ENCODE measurements at regions not wholly inside any gene's neighbourhood (a gene's known extent, or its start where the extent isn't known, plus 50 kb on each side); places are given as distances from the start of the nearest gene placed in this dataset.

- no peak for DNase-seq
- H3K36me3 ChIP-seq, result no peaks in the 10 kb centered on the region
- intact Hi-C loops (cut with DNase I), result no loop called here
- 75 to 78% methylated on average over 4 of the region's 4 CpGs for WGBS, 2 donors
- H3K4me1 ChIP-seq, result peaks cover 0 to 18% (median 9%) of the 10 kb centered on the region in 4 donors
- H3K4me3 ChIP-seq, result no peak overlapping the region
- H3K27ac ChIP-seq, result no peak overlapping the region
- peaks cover 0 to 1% (median 0%) of the 10 kb centered on the region in 4 donors for H3K9me3 ChIP-seq
- no peak for TF ChIP-seq EP300 (IDR thresholded peaks at IDR 0.05)
- no peak for TF ChIP-seq CTCF (IDR thresholded peaks at IDR 0.05)
- no peak for TF ChIP-seq POLR2AphosphoS5 (IDR thresholded peaks at IDR 0.05)
- no peak for TF ChIP-seq POLR2A (IDR thresholded peaks at IDR 0.05)
- no peaks in the 10 kb centered on the region for H3K27me3 ChIP-seq
Measured at GRCh38 chr2:40038646-40039045, 259.6 kb upstream of the THUMPD2 start.

- intact Hi-C loops (cut with DNase I), result no loop called here
- 58 to 61% methylated on average over 7 of the region's 7 CpGs for WGBS, 2 donors
- Histone ChIP-seq H3K36me3 (no peaks in the 10 kb centered on the region), H3K27ac (no peak overlapping the region), H3K4me1 (peaks cover 0 to 18% (median 9%) of the 10 kb centered on the region in 4 donors), H3K27me3 (no peaks in the 10 kb centered on the region), H3K9me3 (peaks cover 0 to 3% (median 0%) of the 10 kb centered on the region in 4 donors), H3K4me3 (no peak overlapping the region)
- TF ChIP-seq POLR2A (IDR thresholded peaks at IDR 0.05) (no peak), POLR2AphosphoS5 (IDR thresholded peaks at IDR 0.05) (no peak), CTCF (IDR thresholded peaks at IDR 0.05) (no peak), EP300 (IDR thresholded peaks at IDR 0.05) (no peak)
- DNase-seq, result no peak
Measured at GRCh38 chr2:40037303-40037702, 258.2 kb upstream of the THUMPD2 start.

GRCh38 chr2:40036241-40036640 is 257.2 kb upstream of the THUMPD2 start:
- Histone ChIP-seq H3K27me3 (no peaks in the 10 kb centered on the region), H3K4me1 (peaks cover 0 to 15% (median 7%) of the 10 kb centered on the region in 4 donors), H3K27ac (no peak overlapping the region), H3K36me3 (no peaks in the 10 kb centered on the region), H3K9me3 (peaks cover 0 to 3% (median 0%) of the 10 kb centered on the region in 4 donors), H3K4me3 (no peak overlapping the region)
- 78 to 79% methylated on average over 2 of the region's 2 CpGs for WGBS, 2 donors
- intact Hi-C loops (cut with DNase I), result no loop called here
- no peak for DNase-seq
- TF ChIP-seq POLR2AphosphoS5 (IDR thresholded peaks at IDR 0.05), result no peak
- TF ChIP-seq CTCF (IDR thresholded peaks at IDR 0.05), result no peak
- no peak for TF ChIP-seq POLR2A (IDR thresholded peaks at IDR 0.05)
- TF ChIP-seq EP300 (IDR thresholded peaks at IDR 0.05), result no peak

- Histone ChIP-seq H3K9me3 (peaks cover 0 to 3% (median 0%) of the 10 kb centered on the region in 4 donors), H3K27me3 (no peaks in the 10 kb centered on the region), H3K27ac (no peak overlapping the region), H3K4me1 (peaks cover 0 to 15% (median 7%) of the 10 kb centered on the region in 4 donors), H3K4me3 (no peak overlapping the region), H3K36me3 (no peaks in the 10 kb centered on the region)
- no peak for TF ChIP-seq POLR2AphosphoS5 (IDR thresholded peaks at IDR 0.05)
- no peak for TF ChIP-seq POLR2A (IDR thresholded peaks at IDR 0.05)
- TF ChIP-seq CTCF (IDR thresholded peaks at IDR 0.05), result no peak
- no peak for TF ChIP-seq EP300 (IDR thresholded peaks at IDR 0.05)
- intact Hi-C loops (cut with DNase I), result no loop called here
- no peak for DNase-seq
Measured at GRCh38 chr2:40034801-40035200, 255.7 kb upstream of the THUMPD2 start.

- intact Hi-C loops (cut with DNase I), result no loop called here
Measured at GRCh38 chr2:40034198-40034597, 255.1 kb upstream of the THUMPD2 start.

More at GRCh38 chr2:40034198-40034597, 255.1 kb upstream of the THUMPD2 start:
- no peak for DNase-seq
- WGBS, 2 donors, result 62 to 73% methylated on average over 3 of the region's 3 CpGs
- Histone ChIP-seq H3K36me3 (no peaks in the 10 kb centered on the region), H3K4me1 (peaks cover 0 to 13% (median 6%) of the 10 kb centered on the region in 4 donors), H3K27ac (no peak overlapping the region), H3K9me3 (peaks cover 0 to 3% (median 0%) of the 10 kb centered on the region in 4 donors), H3K27me3 (no peaks in the 10 kb centered on the region), H3K4me3 (no peak overlapping the region)
- no peak for TF ChIP-seq CTCF (IDR thresholded peaks at IDR 0.05)
- TF ChIP-seq POLR2A (IDR thresholded peaks at IDR 0.05), result no peak
- no peak for TF ChIP-seq EP300 (IDR thresholded peaks at IDR 0.05)
- TF ChIP-seq POLR2AphosphoS5 (IDR thresholded peaks at IDR 0.05), result no peak

Measured in sigmoid colon (tissue), 6 donors.